Stomach (tissue), 4 donors: ENCODE measurements at regions not wholly inside any gene's neighbourhood (a gene's known extent, or its start where the extent isn't known, plus 50 kb on each side); places are given as distances from the start of the nearest gene placed in this dataset.

ENCODE experiments used
- EP300 ChIP-seq: sonication (generic); formaldehyde crosslinking; IDR thresholded peaks from one replicate; pipeline ENCODE4 v1.6.1; 2017; ENCODE audit warnings: antibody characterized with exemption
- POLR2A ChIP-seq, 4 donors: fragments of 450-650 bp; IDR thresholded peaks; one replicate each; pipeline ENCODE4 v1.6.1; 2016; ENCODE audit warnings: antibody characterized with exemption in 4 of 4, control low read depth in 2 of 4, mild to moderate bottlenecking in 1 of 4, moderate library complexity in 1 of 4
- POLR2AphosphoS5 ChIP-seq, 3 donors: sonication (generic); formaldehyde crosslinking; IDR thresholded peaks; one replicate each; pipeline ENCODE4 v1.6.1; 2016; ENCODE audit warnings: antibody characterized with exemption in 3 of 3

DNA sequence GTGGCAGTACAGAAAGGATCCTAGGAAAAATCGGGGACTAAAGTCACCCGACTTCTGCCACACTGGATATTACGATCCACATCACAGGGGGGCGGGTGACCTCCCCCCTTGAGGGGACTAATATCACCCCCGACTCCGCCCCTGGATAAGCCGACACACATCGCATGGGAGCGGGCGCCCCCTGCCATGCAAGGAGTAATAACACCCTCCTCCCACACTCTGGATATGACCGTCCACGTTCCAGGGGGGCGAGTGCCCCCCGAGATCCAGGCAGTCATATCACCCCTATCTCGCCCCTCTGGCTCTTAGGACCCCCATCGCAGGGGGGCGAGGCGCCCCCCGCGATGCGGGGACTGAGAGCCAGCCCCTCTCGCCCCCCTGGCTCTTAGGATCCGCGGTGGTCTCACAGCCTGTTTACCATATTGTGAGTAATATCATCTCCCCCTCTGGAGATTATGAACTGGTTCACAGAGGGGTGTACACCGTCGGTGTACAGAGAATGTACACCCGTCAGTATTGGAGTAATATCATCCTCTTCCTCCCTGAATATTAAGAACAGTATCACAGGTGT lies 423.0 kb downstream of the DIRAS2 start:
- no peak for TF ChIP-seq POLR2A (IDR thresholded peaks at IDR 0.05)
- no peak for TF ChIP-seq EP300
- TF ChIP-seq POLR2AphosphoS5 (IDR thresholded peaks at IDR 0.05), result no peak
